GM13977 (cell line): ENCODE measurements at regions not wholly inside any gene's neighbourhood (a gene's known extent, or its start where the extent isn't known, plus 50 kb on each side); places are given as distances from the start of the nearest gene placed in this dataset.

Experiments used
- DNase-seq: peaks from one replicate; pipeline ENCODE4 v3.0.0; 2012; ENCODE audit warnings: low spot score
- in situ Hi-C: fragments of 300-500 bp; cut with MboI; formaldehyde crosslinking; loops from one replicate; pipeline ENCODE4 v1.12.0; 2022; ENCODE audit warnings: low sequenced_read_pairs, low pct_unique_long_range_greater_than_20kb, mixed read lengths, inconsistent platforms; ENCODE audit not compliant: unreplicated experiment
- TF ChIP-seq, protein P1 (sequence below): IDR thresholded peaks from 2 replicates; pipeline ENCODE4 v1.5.1; 2012; ENCODE audit warnings: mild to moderate bottlenecking, control low read depth; ENCODE audit not compliant: insufficient read depth; ENCODE audit errors: extremely low read depth, missing control alignments

- no peak for DNase-seq
- TF ChIP-seq, protein P1, sequence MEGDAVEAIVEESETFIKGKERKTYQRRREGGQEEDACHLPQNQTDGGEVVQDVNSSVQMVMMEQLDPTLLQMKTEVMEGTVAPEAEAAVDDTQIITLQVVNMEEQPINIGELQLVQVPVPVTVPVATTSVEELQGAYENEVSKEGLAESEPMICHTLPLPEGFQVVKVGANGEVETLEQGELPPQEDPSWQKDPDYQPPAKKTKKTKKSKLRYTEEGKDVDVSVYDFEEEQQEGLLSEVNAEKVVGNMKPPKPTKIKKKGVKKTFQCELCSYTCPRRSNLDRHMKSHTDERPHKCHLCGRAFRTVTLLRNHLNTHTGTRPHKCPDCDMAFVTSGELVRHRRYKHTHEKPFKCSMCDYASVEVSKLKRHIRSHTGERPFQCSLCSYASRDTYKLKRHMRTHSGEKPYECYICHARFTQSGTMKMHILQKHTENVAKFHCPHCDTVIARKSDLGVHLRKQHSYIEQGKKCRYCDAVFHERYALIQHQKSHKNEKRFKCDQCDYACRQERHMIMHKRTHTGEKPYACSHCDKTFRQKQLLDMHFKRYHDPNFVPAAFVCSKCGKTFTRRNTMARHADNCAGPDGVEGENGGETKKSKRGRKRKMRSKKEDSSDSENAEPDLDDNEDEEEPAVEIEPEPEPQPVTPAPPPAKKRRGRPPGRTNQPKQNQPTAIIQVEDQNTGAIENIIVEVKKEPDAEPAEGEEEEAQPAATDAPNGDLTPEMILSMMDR: no peak
- in situ Hi-C loops: no loop called here
Measured at GRCh38 chr21:35868005-35868868, 192.1 kb downstream of the SETD4 start.

- in situ Hi-C loops: no loop called here
- TF ChIP-seq, protein P1: no peak
- DNase-seq: no peak
Measured at GRCh38 chr21:35864039-35864438, 196.3 kb downstream of the SETD4 start.

DNA sequence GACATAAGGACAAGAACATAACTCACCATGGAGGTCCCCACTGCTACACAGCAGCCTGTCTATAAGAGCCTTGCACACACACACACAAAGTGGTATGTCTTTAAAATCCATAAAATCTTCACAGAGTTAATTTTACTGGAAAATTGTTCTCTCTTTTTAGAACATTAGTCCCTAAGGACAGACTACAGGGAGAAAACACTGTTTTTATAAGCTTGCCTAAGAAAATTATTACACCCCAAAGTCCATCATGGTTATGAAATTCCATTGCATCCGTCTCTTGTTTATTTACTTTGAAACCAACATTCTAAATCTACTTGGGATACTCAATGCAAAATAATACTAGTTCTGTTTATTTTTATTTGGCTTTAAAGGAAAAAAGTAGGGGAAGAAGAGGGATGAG lies 197.4 kb downstream of the SETD4 start:
- in situ Hi-C loops: no loop called here
- TF ChIP-seq, protein P1: no peak
- no peak for DNase-seq

GRCh38 chr21:35861661-35862060 lies 198.7 kb downstream of the SETD4 start:
- TF ChIP-seq, protein P1: no peak
- no peak for DNase-seq
- in situ Hi-C loops: no loop called here

- TF ChIP-seq, protein P1: no peak
- no peak for DNase-seq
- in situ Hi-C loops: no loop called here
Measured at GRCh38 chr21:35860189-35860869, 200.0 kb downstream of the SETD4 start.

DNA sequence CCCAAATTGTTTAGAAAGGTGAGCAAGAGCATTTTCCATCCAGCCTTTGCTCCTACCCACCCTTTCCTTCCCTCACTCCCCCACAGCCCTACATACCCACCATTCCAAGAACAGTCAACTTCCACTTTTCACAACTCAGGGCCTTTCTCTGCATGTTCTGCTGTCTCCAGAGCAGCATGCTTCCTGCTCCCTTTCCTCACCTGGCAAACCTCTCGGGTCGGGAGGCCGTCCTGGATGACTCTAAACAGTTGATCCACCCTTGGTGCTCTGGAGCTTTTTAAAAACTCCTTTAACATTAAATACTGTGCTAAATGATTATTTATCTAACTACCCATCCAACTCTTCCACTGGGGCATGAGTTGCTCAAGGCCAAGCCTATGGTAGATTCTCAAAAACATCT lies 200.6 kb downstream of the SETD4 start:
- TF ChIP-seq, protein P1: no peak
- in situ Hi-C loops: no loop called here
- no peak for DNase-seq
